ENCODE measurements at regions not wholly inside any gene's neighbourhood (a gene's known extent, or its start where the extent isn't known, plus 50 kb on each side); places are given as distances from the start of the nearest gene placed in this dataset.

DNA sequence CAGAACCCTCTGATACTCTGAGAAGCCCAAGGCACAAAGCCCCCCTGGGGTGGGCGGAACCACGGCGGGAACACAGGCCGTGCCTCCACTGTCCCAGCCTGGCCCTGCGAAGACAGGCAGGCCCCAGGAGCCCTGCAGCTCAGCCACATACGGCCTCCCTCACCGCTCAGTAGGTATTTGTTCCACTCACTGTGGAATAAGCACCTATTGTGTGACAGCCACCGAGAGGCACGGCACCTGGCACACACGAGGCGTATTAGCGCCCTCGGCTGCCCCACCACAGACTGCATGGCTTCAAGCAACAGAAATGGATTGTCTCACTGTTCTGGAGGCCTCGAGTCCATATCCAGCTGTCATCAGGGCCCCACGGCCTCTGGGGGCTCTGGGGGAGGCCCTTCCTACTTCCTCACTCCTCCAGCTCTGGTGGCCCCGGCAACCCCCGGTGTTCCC, 66.3 kb downstream of the NCOR2 start:
- no peaks in the 10 kb centered on the region for H3K27me3 ChIP-seq
- 77 to 90% methylated on average over 17 of the region's 17 CpGs for WGBS, 2 donors
- peaks cover 0 to 94% (median 90%) of the 10 kb centered on the region in 4 donors for H3K4me1 ChIP-seq
- DNase-seq, result no peak
- no peaks in the 10 kb centered on the region for H3K36me3 ChIP-seq
- H3K9me3 ChIP-seq, result no peaks in the 10 kb centered on the region
- peak overlapping the region; percentile 67 to 81 (median 75) for H3K27ac ChIP-seq
- TF ChIP-seq POLR2AphosphoS5 (IDR thresholded peaks at IDR 0.05) (peak in 1 of 4 donors; percentile 5), POLR2A (IDR thresholded peaks at IDR 0.05) (no peak)
- TF ChIP-seq, protein P1, sequence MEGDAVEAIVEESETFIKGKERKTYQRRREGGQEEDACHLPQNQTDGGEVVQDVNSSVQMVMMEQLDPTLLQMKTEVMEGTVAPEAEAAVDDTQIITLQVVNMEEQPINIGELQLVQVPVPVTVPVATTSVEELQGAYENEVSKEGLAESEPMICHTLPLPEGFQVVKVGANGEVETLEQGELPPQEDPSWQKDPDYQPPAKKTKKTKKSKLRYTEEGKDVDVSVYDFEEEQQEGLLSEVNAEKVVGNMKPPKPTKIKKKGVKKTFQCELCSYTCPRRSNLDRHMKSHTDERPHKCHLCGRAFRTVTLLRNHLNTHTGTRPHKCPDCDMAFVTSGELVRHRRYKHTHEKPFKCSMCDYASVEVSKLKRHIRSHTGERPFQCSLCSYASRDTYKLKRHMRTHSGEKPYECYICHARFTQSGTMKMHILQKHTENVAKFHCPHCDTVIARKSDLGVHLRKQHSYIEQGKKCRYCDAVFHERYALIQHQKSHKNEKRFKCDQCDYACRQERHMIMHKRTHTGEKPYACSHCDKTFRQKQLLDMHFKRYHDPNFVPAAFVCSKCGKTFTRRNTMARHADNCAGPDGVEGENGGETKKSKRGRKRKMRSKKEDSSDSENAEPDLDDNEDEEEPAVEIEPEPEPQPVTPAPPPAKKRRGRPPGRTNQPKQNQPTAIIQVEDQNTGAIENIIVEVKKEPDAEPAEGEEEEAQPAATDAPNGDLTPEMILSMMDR (IDR thresholded peaks at IDR 0.05), result no peak
- no peak overlapping the region for H3K4me3 ChIP-seq
- intact Hi-C loops (cut with DNase I), result no loop called here

DNA sequence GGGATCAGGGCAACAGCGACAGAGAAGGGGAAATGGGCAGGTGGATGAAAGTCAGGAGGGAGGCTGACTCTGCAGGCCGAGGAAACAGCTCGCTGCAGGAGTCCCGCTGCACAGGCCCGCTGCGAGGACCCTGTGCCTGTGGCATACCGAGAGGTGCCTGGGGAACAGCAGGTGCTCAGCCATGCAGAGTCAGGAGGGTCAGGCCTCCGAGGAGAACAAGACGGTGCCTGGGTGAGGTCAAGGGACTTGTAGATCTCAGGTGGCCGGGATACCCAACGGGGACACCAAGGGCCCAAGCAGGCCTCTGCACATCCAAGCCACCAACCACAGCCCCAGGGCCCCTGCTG, 67.5 kb downstream of the NCOR2 start:
- intact Hi-C loops (cut with DNase I), result no loop called here
- Histone ChIP-seq H3K4me3 (no peak overlapping the region), H3K9me3 (no peaks in the 10 kb centered on the region), H3K27me3 (no peaks in the 10 kb centered on the region), H3K27ac (peak overlapping the region; percentile 67 to 81 (median 75)), H3K4me1 (peaks cover 0 to 88% (median 81%) of the 10 kb centered on the region in 4 donors), H3K36me3 (peaks cover 0 to 4% (median 2%) of the 10 kb centered on the region in 4 donors)
- TF ChIP-seq POLR2A (IDR thresholded peaks at IDR 0.05) (no peak), POLR2AphosphoS5 (IDR thresholded peaks at IDR 0.05) (no peak), EP300 (IDR thresholded peaks at IDR 0.05) (no peak)
- TF ChIP-seq, protein P1 (IDR thresholded peaks at IDR 0.05), result no peak
- no peak for DNase-seq
- 82 to 95% methylated on average over 11 of the region's 11 CpGs for whole genome bisulfite sequencing, 2 donors

DNA sequence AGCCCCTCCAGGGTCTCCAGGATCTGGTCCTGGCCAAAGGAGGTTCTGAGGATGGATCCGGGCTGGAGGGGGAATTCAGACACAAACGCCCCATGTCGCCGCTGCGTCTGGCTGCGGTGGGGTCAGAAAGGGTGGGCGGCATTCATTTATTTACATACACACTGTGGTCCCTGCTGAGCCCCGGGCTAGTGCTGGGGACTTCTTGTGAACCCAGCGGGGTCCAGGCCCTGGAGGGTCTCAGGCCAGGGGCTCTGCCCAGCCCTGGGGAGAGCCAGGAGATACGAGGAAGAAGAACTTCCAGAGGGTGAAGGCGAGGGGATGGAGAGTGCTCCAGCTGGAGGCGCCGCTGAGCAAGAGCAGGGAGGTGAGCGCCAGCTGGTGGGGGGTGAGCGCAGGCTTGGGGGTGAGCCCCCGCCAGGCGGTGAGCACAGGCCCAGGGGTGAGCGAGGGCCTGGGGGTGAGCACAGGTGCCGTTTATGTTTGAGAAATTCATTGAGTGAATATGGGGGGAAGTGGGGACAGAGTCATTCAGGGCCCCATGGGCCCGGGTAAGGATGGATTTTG, 68.1 kb downstream of the NCOR2 start:
- TF ChIP-seq POLR2AphosphoS5 (IDR thresholded peaks at IDR 0.05), result no peak
- WGBS, 2 donors, result 87 to 92% methylated on average over 20 of the region's 20 CpGs
- H3K36me3 ChIP-seq, result peaks cover 0 to 8% (median 6%) of the 10 kb centered on the region in 4 donors
- no peaks in the 10 kb centered on the region for H3K27me3 ChIP-seq
- H3K9me3 ChIP-seq, result no peaks in the 10 kb centered on the region
- DNase-seq, result no peak
- no peak overlapping the region for H3K4me3 ChIP-seq
- intact Hi-C loops (cut with DNase I), result no loop called here
- H3K4me1 ChIP-seq, result peaks cover 0 to 82% (median 75%) of the 10 kb centered on the region in 4 donors
- H3K27ac ChIP-seq, result peak overlapping the region; percentile 67 to 81 (median 75)

DNA sequence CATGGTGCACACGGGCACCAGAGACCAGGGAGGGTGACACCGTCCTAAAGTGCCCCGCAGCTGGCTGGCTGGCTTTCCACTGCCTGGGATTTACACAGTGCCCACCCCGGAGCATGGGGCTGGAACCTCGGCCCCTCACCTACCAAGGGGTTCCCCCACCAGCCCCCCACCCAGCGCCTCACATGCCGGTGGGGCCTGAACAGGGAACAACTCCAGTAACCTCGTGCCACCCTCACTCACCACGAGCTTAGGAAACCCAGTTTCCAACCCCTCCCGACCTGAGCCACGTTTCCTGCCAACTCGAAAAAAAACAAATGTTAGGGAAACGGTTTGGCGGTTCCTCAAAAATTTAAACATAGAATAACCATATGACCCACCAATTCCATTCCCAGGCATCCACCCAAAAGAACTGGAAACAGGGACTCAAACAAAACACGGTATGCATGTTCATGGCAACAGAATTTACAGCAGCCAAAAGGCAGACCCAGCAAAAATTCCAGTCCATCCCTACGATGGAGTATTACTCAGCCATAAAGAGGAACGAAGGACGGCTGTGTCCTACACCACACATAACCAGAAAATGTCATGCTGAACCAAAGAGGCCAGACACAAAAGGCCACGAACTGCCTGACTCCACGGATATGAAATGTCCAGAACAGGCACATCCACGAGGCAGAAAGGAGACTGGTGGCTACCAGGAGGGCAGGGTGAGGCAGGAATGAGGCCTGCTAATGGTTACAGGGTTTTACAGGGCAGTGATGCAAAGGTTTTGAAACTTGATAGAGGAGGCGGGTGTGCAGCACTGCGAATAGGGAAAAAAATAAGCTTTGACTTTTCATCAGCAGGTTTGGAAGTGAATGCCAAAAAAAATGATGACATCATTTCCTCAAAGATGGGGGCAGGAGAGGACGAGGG, 68.9 kb downstream of the NCOR2 start:
- no peak for DNase-seq
- TF ChIP-seq POLR2AphosphoS5 (IDR thresholded peaks at IDR 0.05), result peak in 1 of 4 donors; percentile 43
- no peak for TF ChIP-seq EP300 (IDR thresholded peaks at IDR 0.05)
- TF ChIP-seq, protein P1 (IDR thresholded peaks at IDR 0.05), result no peak
- Histone ChIP-seq H3K27ac (peak overlapping the region; percentile 67 to 81 (median 75)), H3K4me3 (no peak overlapping the region), H3K9me3 (no peaks in the 10 kb centered on the region), H3K36me3 (peaks cover 0 to 16% (median 7%) of the 10 kb centered on the region in 4 donors), H3K4me1 (peaks cover 0 to 80% (median 71%) of the 10 kb centered on the region in 4 donors), H3K27me3 (no peaks in the 10 kb centered on the region)
- 58 to 73% methylated on average over 24 of the region's 24 CpGs for WGBS, 2 donors
- intact Hi-C loops (cut with DNase I), result no loop called here

DNA sequence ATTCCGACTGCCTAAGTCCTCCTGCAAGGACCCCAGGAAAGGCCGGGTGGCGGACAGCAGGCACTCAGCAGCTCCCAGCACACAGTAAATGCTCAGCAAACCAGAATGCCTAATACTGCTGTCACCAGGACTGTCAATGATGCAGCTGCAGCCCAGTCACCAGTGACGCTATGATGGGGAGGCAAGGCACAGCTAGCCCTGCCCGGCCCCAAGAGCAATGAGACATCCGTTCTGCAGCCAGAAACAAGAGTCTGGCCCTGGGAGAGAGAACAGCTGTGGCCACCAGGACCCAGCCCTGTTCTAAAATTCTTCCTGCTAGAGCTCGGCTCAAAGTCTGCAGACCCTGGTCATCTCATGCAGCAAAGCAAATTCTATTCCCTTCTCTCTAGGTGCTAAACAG, 69.8 kb downstream of the NCOR2 start:
- Histone ChIP-seq H3K4me3 (no peak overlapping the region), H3K4me1 (peaks cover 0 to 81% (median 72%) of the 10 kb centered on the region in 4 donors), H3K27me3 (no peaks in the 10 kb centered on the region), H3K9me3 (no peaks in the 10 kb centered on the region), H3K27ac (peak overlapping the region; percentile 67 to 81 (median 75)), H3K36me3 (peaks cover 0 to 20% (median 7%) of the 10 kb centered on the region in 4 donors)
- DNase-seq, result peak; percentile 89
- WGBS, 2 donors, result 66 to 75% methylated on average over 7 of the region's 7 CpGs
- intact Hi-C loops (cut with DNase I), result no loop called here
- TF ChIP-seq POLR2AphosphoS5 (IDR thresholded peaks at IDR 0.05) (peak in 3 of 4 donors; percentile 44 to 71 (median 50)), POLR2A (IDR thresholded peaks at IDR 0.05) (no peak), EP300 (IDR thresholded peaks at IDR 0.05) (no peak)
- TF ChIP-seq, protein P1 (IDR thresholded peaks at IDR 0.05), result no peak
